Peyer's patch (tissue), 4 donors: ENCODE measurements at regions not wholly inside any gene's neighbourhood (a gene's known extent, or its start where the extent isn't known, plus 50 kb on each side); places are given as distances from the start of the nearest gene placed in this dataset.

Experiments used
- CTCF ChIP-seq, 6 experiments: fragments of 450-650 bp in 4 of 6; fragments of 200-600 bp in 2 of 6; sonication (generic) in 1 of 6; IDR thresholded peaks; one replicate each; pipeline ENCODE4 v1.5.1; 2017 to 2019; ENCODE audit warnings: antibody characterized with exemption in 6 of 6, mild to moderate bottlenecking in 3 of 6, moderate library complexity in 1 of 6
- POLR2A ChIP-seq, 2 donors: fragments of 450-650 bp; IDR thresholded peaks; one replicate each; pipeline ENCODE4 v1.5.1; 2017; ENCODE audit warnings: antibody characterized with exemption in 2 of 2, mild to moderate bottlenecking in 2 of 2, moderate library complexity in 2 of 2

GRCh38 chr16:86128246-86128645 lies 229.3 kb downstream of the IRF8 start:
- TF ChIP-seq CTCF (IDR thresholded peaks at IDR 0.05): no peak
- TF ChIP-seq POLR2A (IDR thresholded peaks at IDR 0.05): no peak
